ENCODE measurements at regions not wholly inside any gene's neighbourhood (a gene's known extent, or its start where the extent isn't known, plus 50 kb on each side); places are given as distances from the start of the nearest gene placed in this dataset.

DNA sequence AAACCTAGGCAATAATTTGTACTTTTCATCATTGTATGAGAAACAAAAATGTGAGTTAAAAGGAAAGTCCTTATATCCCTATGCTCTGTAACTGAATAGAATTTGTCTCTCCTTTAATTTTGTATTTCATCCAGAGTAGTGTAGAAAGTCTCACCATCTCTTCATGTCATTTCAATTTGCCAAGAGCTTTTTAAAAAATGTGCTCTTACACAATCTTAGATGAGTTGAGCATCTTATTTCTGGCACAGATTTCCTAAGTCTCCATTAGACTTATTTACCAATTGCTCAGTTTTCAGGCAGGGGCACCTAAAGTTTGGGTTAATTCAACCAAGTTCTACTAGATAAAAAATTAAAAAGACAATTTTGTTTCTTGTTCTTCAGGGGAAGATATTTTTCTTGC lies 201.5 kb upstream of the RBMS3 start:
- Mint-ChIP-seq H3K9me3 (peaks cover 5% of the 10 kb centered on the region), H3K27ac (no peak overlapping the region), H3K36me3 (ENCODE audit: low read depth) (no peaks in the 10 kb centered on the region), H3K27me3 (no peaks in the 10 kb centered on the region), H3K4me1 (no peaks in the 10 kb centered on the region), H3K4me3 (no peak overlapping the region)
- intact Hi-C loops (cut with micrococcal nuclease): no loop called here
- ChIA-PET POLR2A (no interaction called here), CTCF (no interaction called here)
- ATAC-seq (ENCODE audit: low read depth): no peak
- TF ChIP-seq, protein P1, sequence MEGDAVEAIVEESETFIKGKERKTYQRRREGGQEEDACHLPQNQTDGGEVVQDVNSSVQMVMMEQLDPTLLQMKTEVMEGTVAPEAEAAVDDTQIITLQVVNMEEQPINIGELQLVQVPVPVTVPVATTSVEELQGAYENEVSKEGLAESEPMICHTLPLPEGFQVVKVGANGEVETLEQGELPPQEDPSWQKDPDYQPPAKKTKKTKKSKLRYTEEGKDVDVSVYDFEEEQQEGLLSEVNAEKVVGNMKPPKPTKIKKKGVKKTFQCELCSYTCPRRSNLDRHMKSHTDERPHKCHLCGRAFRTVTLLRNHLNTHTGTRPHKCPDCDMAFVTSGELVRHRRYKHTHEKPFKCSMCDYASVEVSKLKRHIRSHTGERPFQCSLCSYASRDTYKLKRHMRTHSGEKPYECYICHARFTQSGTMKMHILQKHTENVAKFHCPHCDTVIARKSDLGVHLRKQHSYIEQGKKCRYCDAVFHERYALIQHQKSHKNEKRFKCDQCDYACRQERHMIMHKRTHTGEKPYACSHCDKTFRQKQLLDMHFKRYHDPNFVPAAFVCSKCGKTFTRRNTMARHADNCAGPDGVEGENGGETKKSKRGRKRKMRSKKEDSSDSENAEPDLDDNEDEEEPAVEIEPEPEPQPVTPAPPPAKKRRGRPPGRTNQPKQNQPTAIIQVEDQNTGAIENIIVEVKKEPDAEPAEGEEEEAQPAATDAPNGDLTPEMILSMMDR (IDR thresholded peaks at IDR 0.05): no peak
- no peak for DNase-seq

DNA sequence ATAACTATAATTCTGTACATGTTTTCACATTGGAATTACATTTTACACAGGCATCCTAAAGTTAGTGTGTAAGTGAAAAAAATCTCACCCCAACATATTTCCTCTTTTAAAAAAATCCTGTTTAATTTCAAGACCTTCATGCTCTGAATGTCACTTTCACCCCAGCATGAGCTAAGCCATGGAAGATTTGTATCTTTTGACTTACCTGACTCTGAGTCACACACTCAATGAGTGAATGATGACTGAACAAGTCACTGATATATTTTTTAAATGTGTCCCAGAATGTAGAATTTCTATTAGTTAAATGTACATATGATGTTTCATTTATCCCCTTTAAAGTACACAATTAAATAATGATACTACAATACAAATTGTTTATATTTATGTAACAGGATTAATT lies 199.9 kb upstream of the RBMS3 start:
- ATAC-seq (ENCODE audit: low read depth) (no peak), DNase-seq (no peak)
- CTCF ChIA-PET: no interaction called here
- Mint-ChIP-seq H3K4me3 (no peak overlapping the region), H3K27me3 (no peaks in the 10 kb centered on the region), H3K36me3 (ENCODE audit: low read depth) (no peaks in the 10 kb centered on the region), H3K4me1 (no peaks in the 10 kb centered on the region), H3K9me3 (peaks cover 5% of the 10 kb centered on the region), H3K27ac (no peak overlapping the region)
- TF ChIP-seq, protein P1 (IDR thresholded peaks at IDR 0.05): no peak
- intact Hi-C loops (cut with micrococcal nuclease): no loop called here
- POLR2A ChIA-PET: no interaction called here

- H3K4me1 Mint-ChIP-seq: no peaks in the 10 kb centered on the region
- H3K27ac Mint-ChIP-seq: no peak overlapping the region
- intact Hi-C loops (cut with micrococcal nuclease): no loop called here
- no peaks in the 10 kb centered on the region for H3K27me3 Mint-ChIP-seq
- H3K36me3 Mint-ChIP-seq (ENCODE audit: low read depth): no peaks in the 10 kb centered on the region
- no peak for DNase-seq
- H3K4me3 Mint-ChIP-seq: no peak overlapping the region
- TF ChIP-seq, protein P1 (IDR thresholded peaks at IDR 0.05): no peak
- POLR2A ChIA-PET: no interaction called here
- CTCF ChIA-PET: no interaction called here
- H3K9me3 Mint-ChIP-seq: peaks cover 5% of the 10 kb centered on the region
- no peak for ATAC-seq (ENCODE audit: low read depth)
These were observed 197.8 kb upstream of the RBMS3 start for GRCh38 chr3:29083081-29083480.

DNA sequence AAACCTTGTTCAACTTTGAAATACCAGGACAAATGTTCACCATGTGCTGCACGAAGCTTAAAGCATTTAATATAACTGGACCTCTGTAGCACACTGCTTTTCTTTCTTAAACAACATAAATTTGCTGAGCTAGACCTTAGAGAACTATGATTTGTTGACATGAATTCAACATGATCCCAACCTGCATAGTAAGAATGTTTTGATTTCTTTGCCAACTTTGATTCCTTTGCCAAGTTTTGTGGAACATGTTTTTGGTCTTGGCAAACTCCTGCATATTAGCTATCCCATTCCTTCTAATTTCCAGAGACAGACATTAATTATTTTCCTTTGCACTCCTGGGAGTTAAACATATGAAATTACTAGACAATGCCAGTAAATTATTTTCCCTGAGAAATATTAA lies 197.2 kb upstream of the RBMS3 start:
- no peaks in the 10 kb centered on the region for H3K27me3 Mint-ChIP-seq
- DNase-seq: no peak
- H3K27ac Mint-ChIP-seq: no peak overlapping the region
- H3K9me3 Mint-ChIP-seq: peaks cover 5% of the 10 kb centered on the region
- H3K4me3 Mint-ChIP-seq: no peak overlapping the region
- no peaks in the 10 kb centered on the region for H3K36me3 Mint-ChIP-seq (ENCODE audit: low read depth)
- CTCF ChIA-PET: no interaction called here
- no peaks in the 10 kb centered on the region for H3K4me1 Mint-ChIP-seq
- no peak for ATAC-seq (ENCODE audit: low read depth)
- TF ChIP-seq, protein P1 (IDR thresholded peaks at IDR 0.05): no peak
- intact Hi-C loops (cut with micrococcal nuclease): no loop called here
- POLR2A ChIA-PET: no interaction called here

GRCh38 chr3:29088579-29088978 lies 192.3 kb upstream of the RBMS3 start:
- Mint-ChIP-seq H3K36me3 (ENCODE audit: low read depth) (no peaks in the 10 kb centered on the region), H3K27ac (no peak overlapping the region), H3K4me3 (no peak overlapping the region), H3K4me1 (no peaks in the 10 kb centered on the region), H3K9me3 (peaks cover 4% of the 10 kb centered on the region), H3K27me3 (no peaks in the 10 kb centered on the region)
- TF ChIP-seq, protein P1 (IDR thresholded peaks at IDR 0.05): no peak
- ATAC-seq (ENCODE audit: low read depth) (no peak), DNase-seq (no peak)
- intact Hi-C loops (cut with micrococcal nuclease): no loop called here
- CTCF ChIA-PET: no interaction called here
- POLR2A ChIA-PET: no interaction called here
